Stimulated activated CD4-positive, alpha-beta T cell treated with anti-CD3 and anti-CD28 coated beads, Interleukin-1b, Interleukin-23, amount 100 ng/mL, for 1 hour (primary cell): ENCODE measurements at regions not wholly inside any gene's neighbourhood (a gene's known extent, or its start where the extent isn't known, plus 50 kb on each side); places are given as distances from the start of the nearest gene placed in this dataset.

Experiments
- DNase-seq, 2 donors: peaks; one replicate each; pipeline ENCODE4 v3.0.0-alpha.2; 2020; ENCODE audit warnings: low read depth in 2 of 2

DNA sequence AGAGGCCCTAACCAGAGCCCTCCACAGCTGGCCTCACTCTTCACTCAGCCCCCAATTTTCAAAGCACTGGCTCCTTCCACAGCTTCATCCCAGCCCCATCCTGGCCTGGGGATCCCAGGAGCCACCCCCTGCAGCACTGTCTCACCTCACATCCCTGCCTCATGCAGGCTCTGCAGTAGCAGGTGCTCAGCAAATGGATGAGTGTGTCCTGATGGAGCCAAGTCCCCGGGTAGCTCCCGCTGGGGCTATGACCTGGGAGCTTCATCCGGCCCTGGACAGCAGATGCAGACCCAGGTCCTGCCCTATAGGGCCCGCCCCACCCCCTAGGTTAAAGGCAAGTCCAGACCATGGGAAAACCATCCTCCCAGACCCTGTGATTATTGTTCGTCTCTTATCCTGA lies 143.2 kb upstream of the ZNF507 start:
- DNase-seq: no peak

DNA sequence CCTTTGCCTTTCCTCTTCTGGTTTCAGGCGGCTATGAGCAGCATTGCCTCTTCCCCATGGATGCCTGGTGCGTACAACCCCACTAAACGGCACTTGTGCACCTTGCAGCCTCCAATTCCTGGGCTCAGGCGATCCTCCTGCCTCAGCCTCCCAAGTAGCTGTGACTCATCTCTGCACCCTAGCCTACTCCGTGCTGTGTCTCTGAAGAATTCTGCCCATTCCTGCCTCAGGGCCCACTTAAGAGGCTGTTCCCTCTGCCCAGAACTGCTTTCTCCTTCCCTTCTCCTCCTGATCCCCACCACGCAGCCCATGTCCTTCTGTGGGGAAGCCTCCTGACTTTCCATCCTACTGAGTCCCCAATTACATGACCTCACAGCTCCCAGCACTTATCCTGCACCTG lies 142.2 kb upstream of the ZNF507 start:
- DNase-seq: no peak

DNA sequence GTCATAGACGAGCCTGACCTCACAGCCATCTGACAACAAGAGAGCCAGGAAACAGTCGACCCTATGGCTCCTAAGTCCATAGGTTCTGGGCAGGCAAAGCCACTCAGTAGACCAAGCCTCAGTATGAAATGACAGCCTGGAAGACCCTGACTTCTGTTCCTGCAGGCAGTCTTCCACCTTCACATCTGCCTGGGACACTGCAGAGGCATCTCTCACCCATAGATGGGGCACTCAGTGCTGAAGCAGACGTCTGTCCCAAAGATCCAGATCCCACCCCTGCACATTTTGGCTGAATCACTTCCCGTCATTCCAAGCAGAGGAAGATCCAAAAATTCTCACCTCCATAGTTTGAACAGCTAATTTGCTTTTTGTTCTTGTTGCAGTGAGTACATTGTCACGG lies 139.3 kb upstream of the ZNF507 start:
- DNase-seq: no peak

DNA sequence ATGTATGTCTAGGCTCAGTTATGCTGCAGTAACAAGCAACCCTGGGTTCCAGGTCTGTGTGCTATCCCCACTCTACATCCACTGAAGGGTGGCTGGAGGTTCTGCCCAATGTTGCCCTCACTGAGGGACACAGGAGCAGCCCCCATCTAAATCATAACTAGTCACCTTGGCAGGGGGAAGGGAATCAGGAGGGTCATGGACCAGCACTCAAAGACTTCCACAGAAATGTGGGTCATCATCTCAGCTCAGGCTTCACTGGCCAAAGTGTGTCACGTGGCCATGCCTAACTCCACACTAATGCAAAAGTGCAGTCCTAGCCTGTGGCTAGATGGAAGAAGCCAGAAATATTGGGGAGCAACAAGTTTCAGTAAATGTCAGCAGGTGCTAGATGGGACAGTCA lies 137.3 kb upstream of the ZNF507 start:
- DNase-seq: no peak

DNA sequence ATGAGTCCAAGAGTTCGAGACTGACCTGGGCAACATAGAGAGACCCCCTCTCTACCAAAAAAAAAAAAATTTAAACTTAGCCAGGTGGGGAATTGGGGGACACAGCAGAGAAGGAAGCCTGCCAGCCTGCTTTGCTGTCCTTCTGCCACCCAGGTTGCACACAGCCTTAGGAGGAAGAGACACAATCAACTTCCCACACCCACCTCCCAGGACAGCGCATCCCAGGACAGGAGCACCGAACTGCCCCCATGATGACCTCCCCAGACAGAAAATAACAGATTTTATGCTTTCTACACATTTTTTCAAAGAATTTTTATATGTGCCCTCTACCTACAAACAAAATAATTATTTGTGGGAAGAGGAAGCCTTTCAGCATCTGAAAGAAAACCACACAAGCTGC lies 126.0 kb upstream of the ZNF507 start:
- DNase-seq: no peak

DNA sequence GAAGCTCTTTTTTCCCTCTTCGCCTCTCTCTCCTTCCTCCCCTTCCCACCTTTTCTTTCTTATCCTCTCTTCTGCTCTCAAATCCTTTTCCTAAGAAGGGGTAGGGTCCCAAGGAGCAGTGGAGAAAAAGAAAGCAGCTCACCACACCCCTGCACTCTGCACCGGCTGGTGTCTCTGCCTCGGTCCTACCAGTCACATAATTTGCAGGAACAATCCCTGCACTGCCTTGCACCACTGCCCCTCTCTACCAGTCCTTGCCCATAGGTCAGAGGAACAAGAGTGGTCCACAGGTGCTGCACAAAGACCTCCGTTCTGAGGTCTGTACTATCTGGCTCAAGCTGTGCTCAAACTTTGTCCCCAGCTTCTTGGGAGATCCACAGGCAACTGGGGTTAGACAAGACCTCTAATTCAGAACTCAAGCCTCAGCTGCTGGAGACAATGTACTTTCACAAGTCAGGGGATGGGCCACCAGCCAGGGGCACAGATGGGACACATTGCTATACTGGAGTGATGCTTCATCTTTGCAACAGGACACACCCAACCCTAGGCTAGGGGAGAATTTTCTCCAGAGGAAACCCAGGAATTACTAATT lies 125.4 kb upstream of the ZNF507 start:
- DNase-seq: no peak

DNA sequence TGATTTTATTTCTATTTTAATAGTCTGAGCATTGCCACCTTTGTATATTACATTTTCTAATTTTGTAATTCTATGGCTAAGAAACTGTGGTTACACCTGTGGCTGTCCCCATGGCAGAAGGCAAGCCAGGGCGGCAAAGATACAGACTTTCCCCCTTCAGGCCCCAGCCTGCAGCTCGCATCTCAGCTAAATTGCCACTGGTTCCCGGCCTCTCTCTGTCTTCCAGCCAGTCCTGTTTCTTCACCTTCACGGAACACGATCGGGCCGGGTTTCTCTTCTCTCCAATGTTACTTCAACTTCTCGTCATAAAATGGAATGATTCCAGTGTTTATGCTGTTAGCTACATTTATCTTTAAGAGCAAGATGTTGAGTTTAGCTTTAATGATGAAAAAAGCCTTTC lies 124.5 kb upstream of the ZNF507 start:
- no peak for DNase-seq

DNA sequence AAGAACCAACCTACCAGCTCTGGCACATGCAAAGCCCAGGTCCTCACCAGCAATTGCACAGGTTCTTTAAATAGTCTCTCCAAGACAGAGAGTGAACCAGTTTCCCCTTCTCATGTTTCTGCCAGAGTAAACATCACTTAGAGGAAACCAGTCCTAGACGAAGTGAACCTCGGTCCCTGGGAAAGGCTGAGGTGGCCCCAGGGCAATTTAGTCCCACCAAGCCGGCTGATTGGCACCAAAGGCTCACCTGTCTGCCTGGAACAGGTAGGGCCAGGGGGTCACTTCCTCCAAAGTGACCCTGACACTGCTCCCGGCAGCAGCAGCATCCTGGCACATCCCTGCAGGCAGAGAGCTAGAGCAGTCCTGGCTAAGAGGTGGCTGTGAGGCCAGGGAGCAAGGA lies 122.9 kb upstream of the ZNF507 start:
- DNase-seq: no peak

DNA sequence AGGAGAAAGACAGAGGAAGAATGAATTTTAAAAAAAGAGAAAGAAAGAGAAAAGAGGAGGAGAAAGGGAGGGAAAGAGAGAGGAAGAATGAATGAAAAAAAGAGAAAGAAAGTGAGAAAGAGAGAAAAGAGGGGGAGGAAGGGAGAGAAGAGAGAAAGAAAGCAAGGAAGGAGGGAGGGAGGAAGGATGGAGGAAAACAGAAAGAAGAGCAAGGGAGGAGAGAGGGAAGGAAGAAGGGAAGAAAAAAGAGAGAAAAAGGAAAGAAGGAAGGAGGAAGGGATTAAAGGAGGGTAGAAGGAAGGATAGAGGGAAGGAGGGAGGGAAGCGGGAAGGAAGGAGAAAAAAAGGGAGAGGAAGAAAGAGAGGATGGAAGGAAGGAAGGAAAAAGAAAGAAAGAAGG lies 122.3 kb upstream of the ZNF507 start:
- no peak for DNase-seq

DNA sequence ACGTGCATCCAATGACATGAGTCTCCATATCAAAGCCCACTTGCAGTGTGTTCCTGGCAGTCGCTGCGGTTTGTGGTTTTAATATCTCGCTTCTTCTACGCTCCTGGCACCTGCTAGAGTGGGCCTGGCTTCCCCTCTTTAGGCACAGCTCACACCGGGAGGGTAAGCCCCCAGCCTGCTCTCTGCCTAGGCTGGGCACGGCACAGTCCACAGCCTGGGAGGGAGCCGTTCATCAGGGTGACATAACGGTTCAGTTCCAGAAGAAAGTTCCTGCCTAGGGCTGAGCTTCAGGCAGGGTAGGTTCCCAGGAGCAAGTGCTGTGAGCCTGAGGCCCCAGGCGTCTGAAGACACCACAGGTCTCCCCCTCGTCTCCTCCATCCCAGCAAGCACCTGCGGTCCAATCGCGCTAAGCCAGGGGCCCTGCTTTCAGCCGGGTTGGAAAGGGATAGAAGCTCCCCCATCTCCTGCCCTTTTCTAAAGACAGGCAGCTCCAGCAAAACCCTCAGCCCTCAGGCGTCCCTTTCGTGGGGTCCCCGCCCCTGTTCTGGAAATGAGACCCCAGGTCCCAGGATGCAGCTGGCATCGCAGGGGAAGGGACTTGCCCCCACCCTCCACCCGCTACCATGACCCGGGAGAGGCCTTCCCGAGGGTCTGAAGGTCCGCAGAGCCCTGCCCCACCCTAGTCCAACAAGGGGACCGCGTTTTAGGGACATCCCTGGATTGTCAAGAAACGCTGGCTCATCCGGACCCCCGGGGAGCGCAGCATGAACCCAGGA lies 121.6 kb upstream of the ZNF507 start:
- no peak for DNase-seq

DNA sequence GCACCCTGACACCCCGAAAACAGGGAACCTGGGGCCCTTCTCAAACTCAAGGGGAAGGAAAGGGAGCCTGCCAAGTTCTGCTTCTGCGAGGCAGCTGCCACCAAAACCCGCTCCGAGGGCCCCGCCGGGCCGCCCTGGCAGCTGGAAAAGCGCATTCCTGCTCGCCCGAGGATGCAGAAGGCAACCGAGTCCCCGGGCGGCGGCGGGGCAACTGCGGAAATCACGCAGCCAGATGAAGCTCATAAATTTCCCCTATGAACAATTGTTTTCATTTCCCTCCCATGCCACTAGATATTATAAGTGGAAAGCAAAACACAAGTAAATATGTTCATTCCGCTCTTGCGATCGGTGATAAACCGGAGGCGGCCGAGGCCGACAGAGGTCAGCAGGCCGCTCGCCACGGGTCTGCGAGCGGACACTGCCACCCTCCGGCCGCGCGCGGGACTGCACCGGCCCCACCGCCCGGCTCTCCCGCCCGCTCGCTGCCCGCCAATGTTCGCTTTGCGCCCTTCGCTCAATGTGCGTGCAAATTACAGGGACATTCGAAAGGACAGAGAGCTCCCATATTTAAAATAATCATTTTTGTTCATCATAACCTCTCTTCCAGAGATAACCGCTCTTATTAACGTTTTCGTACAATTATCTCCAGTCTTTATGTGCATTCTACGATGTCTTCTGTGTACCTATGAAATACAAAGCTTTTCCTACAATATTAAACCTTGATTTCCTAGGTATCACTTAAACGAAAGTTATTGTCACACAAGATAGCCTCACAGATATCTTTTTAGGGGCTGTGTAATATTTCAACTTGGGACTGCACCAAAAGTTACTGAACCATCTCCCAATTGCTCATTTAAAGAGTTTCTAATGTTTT lies 120.8 kb upstream of the ZNF507 start:
- DNase-seq: peak in 1 of 2 donors; percentile 50

DNA sequence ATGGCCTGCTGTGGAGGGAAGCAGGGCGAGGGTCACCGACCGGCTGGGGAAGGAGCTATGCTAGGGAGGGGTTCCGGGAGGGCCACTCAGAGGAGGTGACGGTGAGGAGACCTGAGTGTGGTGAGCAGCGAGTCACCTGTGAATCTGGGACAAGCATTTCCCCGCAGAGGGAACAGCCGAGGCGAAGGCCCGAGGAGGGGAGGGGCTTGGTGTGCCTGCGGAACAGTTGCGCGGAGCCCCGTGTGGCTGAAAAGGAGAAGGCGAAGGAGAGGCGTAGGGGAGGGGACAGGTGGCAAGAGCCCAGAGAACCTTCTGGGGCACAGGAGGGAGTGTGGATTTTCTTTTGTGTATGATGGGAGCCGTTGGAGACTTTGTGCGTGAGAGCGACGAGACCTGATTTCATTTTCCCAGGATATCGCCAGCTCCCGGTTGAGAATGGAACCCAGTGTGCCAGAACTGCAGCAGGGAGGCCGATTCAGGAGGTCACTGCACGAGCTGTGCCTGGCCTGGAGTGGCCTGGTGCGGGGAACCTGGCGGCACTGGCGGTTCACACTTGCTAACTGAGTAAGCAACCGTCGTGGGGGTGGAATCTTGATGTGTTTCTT lies 117.7 kb upstream of the ZNF507 start:
- DNase-seq: no peak

DNA sequence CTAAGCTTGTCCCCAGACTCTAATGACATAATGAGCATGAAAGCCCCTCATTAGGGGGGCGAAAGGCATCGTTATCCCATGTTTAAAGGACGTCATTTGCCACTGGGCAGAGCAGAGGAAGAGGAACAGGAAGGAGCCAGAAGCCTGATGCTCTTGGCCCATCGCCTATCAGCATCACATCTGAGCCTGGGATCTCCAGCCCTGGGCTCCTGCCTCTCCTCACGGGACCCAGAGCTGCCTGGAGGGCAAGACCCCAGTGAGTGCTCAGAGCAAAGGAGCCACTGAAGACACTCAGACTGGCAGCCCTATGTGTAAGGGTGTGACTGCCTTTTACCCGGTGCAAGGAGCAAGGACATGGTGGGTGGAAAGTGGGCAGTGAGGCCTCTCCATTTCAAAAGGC lies 115.0 kb upstream of the ZNF507 start:
- DNase-seq: no peak

DNA sequence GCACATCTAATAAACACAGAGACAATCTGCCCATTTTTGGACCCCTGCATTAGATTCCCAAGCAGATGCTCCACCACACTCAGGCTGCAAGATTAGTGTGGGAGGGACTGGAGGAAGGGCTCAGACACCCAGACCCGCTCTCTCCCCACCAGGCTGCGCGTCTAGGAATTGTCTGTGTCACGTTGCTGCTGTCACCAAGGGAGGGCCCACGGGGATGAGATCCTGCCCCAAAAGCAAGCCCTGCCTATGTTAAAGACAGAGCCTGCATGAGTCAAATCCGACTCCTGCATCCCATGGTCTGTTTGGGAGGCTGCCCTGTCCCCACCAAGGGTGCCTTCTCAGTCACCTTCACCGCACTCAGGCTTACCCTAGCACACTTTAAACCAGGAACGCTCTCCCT lies 114.4 kb upstream of the ZNF507 start:
- no peak for DNase-seq

DNA sequence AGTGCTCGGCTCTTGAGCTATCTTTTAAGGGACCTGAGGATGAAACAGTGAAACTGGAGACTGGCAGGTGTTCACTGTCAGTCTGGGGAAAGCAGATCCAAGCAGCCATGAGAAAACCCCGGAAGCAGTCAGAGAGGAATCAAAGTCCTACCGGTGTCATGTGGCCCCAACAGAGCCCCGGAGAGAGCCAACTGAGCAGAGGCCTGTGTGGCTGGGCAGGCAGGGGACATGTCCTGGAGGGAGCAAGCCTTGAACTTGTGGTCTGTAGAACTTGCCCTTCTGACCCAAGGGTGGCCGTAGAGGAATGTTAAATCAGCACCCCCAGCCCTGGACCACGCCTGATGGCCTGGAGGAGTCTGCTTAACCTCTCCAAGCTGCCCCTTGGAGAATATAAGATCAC lies 113.7 kb upstream of the ZNF507 start:
- no peak for DNase-seq

DNA sequence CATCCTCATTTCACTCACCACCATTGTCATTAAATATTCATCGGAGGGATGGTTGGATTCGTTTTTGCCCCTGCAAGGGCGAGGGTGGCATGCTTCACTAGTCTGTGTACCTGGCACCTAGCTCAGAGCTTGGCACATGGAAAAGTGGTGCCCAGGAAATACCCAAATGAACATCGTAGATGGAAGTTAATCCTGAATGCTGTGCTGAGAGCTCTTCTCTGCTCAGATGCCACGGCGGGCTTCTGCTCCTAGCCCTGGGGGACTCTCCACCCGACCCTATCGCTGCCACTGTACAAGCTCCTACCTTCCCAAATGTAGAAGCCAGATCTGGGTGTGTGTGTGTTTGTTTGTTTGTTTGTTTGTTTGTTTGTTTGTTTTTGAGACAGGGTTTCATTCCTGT lies 113.0 kb upstream of the ZNF507 start:
- DNase-seq: no peak

DNA sequence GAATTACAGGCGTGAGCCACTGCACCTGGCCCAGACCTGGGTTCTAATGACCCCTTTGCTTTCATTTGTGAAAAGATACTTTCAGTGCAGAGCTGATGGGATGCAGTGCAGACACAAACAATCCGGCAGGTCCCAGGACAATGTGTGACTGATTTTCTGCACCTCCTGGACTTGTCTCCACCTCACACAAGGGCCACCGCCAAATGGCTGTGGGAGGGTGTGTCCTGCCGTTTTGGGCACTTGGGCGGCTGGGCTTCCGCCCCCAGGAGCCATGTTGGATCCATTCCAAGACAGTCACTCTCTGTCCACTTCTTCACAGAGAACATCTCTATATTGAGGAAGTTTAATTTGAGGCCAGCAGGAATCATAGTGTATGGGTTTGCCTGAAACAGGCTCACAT lies 112.3 kb upstream of the ZNF507 start:
- no peak for DNase-seq

DNA sequence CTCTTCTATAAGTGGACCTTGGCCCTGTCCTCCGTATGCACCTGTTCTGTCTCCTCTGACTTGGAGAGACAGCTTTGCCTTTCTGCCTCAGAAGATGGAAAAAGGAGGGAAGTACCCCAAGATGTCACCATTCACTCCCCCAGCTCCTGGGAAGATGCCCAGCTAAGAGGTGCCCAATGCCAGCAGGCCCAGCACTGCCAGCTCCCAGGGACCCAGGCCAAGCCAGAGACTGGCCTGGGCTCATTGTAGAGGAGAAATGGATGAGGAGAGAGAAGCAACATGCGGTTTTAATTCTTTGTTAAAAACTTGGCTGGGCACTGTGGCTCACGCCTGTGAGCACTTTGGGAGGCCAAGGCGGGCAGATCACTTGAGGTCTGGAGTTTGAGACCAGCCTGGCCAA lies 111.5 kb upstream of the ZNF507 start:
- DNase-seq: no peak

DNA sequence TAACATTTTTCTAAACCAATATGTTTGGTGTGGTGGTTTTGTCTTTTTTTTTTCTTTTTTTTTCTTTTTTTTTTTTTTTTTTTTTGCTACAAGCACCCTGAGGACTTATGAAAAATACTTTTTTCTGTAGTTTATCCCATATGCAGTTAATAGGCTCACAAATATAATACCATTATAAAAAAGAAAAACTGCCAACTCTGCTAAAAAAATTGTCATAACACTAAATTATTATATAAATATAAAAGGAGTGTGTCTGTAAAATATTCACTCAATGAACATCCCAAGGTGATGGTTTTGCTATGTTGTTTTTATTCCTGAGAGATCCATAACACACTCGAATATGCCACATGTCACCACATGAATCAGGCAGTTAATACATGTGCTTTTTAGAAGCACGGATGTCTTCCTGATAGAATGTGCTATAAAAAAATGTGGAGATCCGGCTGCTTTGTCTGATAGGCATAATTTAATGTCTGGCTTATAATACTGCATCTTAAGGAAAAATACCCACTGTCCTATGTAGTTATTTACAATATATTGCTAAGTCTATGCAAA lies 110.7 kb upstream of the ZNF507 start:
- no peak for DNase-seq

DNA sequence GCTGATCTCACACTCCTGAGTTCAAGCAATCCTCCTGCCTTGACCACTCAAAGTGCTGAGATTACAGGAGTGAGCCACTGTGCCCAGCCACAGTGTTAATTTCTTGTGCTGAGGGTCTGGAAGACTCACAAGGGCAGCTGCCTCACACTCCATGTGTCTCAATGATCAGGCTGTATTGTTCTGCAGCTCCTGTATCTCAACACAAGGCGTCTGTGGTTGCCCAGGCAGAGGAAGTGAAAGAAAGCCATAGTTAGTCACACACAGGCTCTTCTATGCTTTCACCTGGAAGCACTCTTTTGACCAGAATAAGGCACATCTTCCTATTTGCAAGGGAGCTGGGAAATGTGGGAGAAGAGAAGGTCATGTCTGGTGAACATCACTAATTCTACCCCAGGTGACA lies 107.3 kb upstream of the ZNF507 start:
- no peak for DNase-seq

DNA sequence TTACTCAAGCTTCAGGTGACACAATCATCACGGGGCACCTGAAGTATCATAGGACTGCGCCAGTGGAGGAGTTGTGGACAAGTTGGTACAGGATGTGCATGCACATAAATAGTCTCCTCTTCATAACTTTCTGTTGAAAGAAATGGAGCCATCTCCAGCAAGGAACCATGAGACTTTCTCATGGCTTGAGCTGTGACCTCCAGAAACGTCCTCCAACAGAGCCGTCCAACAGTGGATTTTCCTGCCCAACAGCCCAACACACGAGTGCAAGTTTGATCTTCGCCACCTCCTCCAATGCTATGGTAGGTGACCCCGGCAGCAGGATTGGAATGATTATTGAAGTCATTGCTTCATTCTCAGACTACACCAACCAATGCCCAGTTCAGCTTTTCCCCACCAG lies 105.1 kb upstream of the ZNF507 start:
- DNase-seq: no peak

DNA sequence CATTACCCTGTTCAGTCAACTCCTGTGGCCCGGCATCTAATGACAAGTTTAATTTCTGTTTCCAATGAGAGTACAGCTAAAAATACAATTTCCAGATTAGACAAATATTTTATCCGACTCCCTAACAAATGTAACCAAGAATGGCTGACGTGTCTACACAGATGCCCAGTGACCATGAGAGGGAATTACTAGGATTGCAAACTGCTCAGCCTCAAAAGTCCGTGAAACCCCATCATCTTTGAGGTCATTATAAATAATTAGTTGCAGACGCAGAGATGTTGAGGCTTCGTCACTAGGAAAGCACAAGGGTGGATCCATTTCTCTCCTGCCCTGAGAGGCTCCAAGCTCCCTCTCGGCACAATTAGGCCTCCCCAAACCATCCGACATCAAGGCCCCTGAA lies 104.1 kb upstream of the ZNF507 start:
- no peak for DNase-seq
